GM21619 (cell line): ENCODE measurements at regions not wholly inside any gene's neighbourhood (a gene's known extent, or its start where the extent isn't known, plus 50 kb on each side); places are given as distances from the start of the nearest gene placed in this dataset.
"Not testable (repeated sequence)": the region's sequence is repeated elsewhere in the genome, so short reads cannot be mapped to it uniquely, and the experiment has no call there.

Source experiments
- ATAC-seq: cut with Tn5 transposase; IDR thresholded peaks from one replicate; pipeline ENCODE4 v1.9.1; 2021; ENCODE audit not compliant: unreplicated experiment

GRCh38 chr14:34104489-34105397, 153.9 kb upstream of the EGLN3 start:
- ATAC-seq = no peak

GRCh38 chr14:34103176-34103575, 152.3 kb upstream of the EGLN3 start:
- no peak for ATAC-seq

- no peak for ATAC-seq
Measured at GRCh38 chr14:34099635-34100034, 148.8 kb upstream of the EGLN3 start.

- ATAC-seq = no peak
Measured at GRCh38 chr14:34098985-34099349, 148.1 kb upstream of the EGLN3 start.

GRCh38 chr14:34098045-34098984, 147.4 kb upstream of the EGLN3 start:
- ATAC-seq = no peak

GRCh38 chr14:34097644-34098043, 146.8 kb upstream of the EGLN3 start:
- ATAC-seq = no peak

- no peak for ATAC-seq
Measured at GRCh38 chr14:34094384-34094783, 143.5 kb upstream of the EGLN3 start.

- no peak for ATAC-seq
Measured at GRCh38 chr14:34093883-34094282, 143.0 kb upstream of the EGLN3 start.

GRCh38 chr14:34090451-34090850, 139.6 kb upstream of the EGLN3 start:
- ATAC-seq = no peak

GRCh38 chr14:34088914-34089313, 138.0 kb upstream of the EGLN3 start:
- ATAC-seq = no peak

GRCh38 chr14:34087571-34087970, 136.7 kb upstream of the EGLN3 start:
- ATAC-seq = no peak

GRCh38 chr14:34086223-34086757, 135.4 kb upstream of the EGLN3 start:
- no peak for ATAC-seq

- no peak for ATAC-seq
Measured at GRCh38 chr14:34085695-34086094, 134.8 kb upstream of the EGLN3 start.

- no peak for ATAC-seq
Measured at GRCh38 chr14:34081576-34082136, 130.8 kb upstream of the EGLN3 start.

GRCh38 chr14:34081101-34081575, 130.3 kb upstream of the EGLN3 start:
- peak; percentile 53 for ATAC-seq

- not testable (repeated sequence) for ATAC-seq
Measured at GRCh38 chr14:34079643-34080042, 128.8 kb upstream of the EGLN3 start.

GRCh38 chr14:34078117-34078743, 127.4 kb upstream of the EGLN3 start:
- no peak for ATAC-seq

GRCh38 chr14:34075826-34076225, 125.0 kb upstream of the EGLN3 start:
- ATAC-seq = no peak

GRCh38 chr14:34075042-34075744, 124.3 kb upstream of the EGLN3 start:
- no peak for ATAC-seq

- ATAC-seq = peak; percentile 61
Measured at GRCh38 chr14:34072921-34073320, 122.0 kb upstream of the EGLN3 start.
